ENCODE measurements at regions not wholly inside any gene's neighbourhood (a gene's known extent, or its start where the extent isn't known, plus 50 kb on each side); places are given as distances from the start of the nearest gene placed in this dataset.

DNA sequence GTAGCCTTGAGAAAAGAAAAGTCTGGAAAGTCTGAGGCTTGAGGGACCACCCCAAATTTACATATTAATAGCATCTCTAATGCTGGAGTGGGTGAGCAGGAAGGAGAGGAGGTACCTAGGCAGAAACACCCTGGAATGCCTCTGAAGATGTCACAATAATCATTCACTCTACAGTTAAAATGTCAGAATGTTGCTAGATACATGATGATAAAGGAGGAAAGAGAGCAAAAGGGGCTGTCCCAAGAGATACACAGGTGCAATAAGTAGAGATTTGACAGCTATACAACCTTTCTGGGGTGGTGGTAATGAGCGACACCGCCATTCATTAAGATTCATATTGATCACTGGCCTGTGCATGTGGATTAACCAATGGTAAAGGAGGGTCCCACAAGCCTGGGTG lies 540.5 kb upstream of the FBXO33 start:
- FAIRE-seq: no peak
- H3K4me3 ChIP-seq (ENCODE audit: low read depth, low read length): no peak overlapping the region
- TF ChIP-seq CTCF (IDR thresholded peaks at IDR 0.05; ENCODE audit: insufficient read depth, low read length, severe bottlenecking): no peak
- no peaks in the 10 kb centered on the region for H3K27me3 ChIP-seq (ENCODE audit: control insufficient read depth, insufficient read depth, low read length)
- DNase-seq (ENCODE audit: low read depth): no peak
- H3K36me3 ChIP-seq (ENCODE audit: control insufficient read depth, insufficient read depth, low read length): no peaks in the 10 kb centered on the region

DNA sequence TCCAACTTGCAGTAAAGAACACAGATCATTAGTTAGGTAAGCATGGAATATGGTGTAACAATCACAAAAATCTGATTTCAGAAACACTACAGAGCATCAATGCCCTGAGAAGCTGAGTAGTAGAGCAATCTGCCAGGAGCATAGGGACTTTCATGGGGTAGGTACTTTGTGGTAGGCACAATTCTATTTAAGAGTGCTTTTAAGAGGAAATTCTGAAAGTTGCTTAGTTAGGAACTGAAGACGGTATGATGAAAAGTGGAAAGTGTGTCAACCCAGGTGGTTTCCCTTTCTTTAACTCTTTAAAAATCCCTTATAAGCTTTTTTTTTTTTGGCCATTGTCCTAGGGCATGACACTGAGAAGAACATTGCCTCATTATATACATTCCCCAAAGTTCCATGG lies 535.7 kb upstream of the FBXO33 start:
- FAIRE-seq: no peak
- TF ChIP-seq CTCF (IDR thresholded peaks at IDR 0.05; ENCODE audit: insufficient read depth, low read length, severe bottlenecking): no peak

DNA sequence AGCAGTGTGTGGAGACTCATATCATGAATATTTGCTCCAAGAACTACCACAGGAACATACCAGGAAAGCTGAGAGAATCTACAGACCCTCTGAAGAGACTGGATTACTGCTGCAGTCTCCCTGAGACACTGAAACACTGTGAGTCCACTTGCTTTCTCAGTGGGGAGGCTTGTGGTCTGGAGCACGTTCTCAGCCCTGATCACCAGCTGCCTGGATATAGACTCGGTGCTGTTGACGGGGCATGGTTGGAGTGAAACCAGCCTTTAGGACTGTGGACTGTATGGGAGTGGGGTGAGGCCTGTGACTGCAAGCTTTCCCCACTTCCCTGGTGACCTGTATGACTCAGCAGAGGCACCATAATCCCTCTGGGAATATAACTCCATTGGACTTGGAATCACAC lies 525.8 kb upstream of the FBXO33 start:
- TF ChIP-seq CTCF (IDR thresholded peaks at IDR 0.05; ENCODE audit: insufficient read depth, low read length, severe bottlenecking): no peak
- no peak for FAIRE-seq
- no peak for DNase-seq (ENCODE audit: low read depth)
- Histone ChIP-seq H3K27me3 (ENCODE audit: control insufficient read depth, insufficient read depth, low read length) (no peaks in the 10 kb centered on the region), H3K36me3 (ENCODE audit: control insufficient read depth, insufficient read depth, low read length) (no peaks in the 10 kb centered on the region), H3K4me3 (ENCODE audit: low read depth, low read length) (no peak overlapping the region)

More for the DNA sequence above, 535.7 kb upstream of the FBXO33 start:
- H3K36me3 ChIP-seq (ENCODE audit: control insufficient read depth, insufficient read depth, low read length): no peaks in the 10 kb centered on the region
- H3K4me3 ChIP-seq (ENCODE audit: low read depth, low read length): no peak overlapping the region
- H3K27me3 ChIP-seq (ENCODE audit: control insufficient read depth, insufficient read depth, low read length): no peaks in the 10 kb centered on the region
- no peak for DNase-seq (ENCODE audit: low read depth)

DNA sequence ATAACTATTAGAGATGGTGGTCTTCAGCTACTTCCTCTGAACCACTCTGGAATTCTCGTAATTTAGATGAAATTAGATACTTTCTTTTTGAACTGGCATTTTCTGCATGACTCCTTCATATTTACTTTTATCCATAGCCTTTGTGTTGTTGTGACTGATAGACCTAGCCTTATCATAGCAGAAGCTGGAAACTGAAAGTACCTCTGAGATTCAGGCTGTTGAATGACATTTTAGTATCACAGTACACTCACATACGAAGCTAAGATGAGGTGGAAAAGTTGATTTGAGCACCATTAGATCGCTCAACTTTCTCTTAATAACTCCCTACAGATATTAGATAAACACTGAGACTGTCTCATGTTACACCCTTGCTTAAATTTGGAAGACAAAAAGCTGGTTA lies 525.1 kb upstream of the FBXO33 start:
- no peaks in the 10 kb centered on the region for H3K27me3 ChIP-seq (ENCODE audit: control insufficient read depth, insufficient read depth, low read length)
- no peak overlapping the region for H3K4me3 ChIP-seq (ENCODE audit: low read depth, low read length)
- DNase-seq (ENCODE audit: low read depth) (no peak), FAIRE-seq (no peak)
- TF ChIP-seq CTCF (IDR thresholded peaks at IDR 0.05; ENCODE audit: insufficient read depth, low read length, severe bottlenecking): no peak
- H3K36me3 ChIP-seq (ENCODE audit: control insufficient read depth, insufficient read depth, low read length): no peaks in the 10 kb centered on the region

DNA sequence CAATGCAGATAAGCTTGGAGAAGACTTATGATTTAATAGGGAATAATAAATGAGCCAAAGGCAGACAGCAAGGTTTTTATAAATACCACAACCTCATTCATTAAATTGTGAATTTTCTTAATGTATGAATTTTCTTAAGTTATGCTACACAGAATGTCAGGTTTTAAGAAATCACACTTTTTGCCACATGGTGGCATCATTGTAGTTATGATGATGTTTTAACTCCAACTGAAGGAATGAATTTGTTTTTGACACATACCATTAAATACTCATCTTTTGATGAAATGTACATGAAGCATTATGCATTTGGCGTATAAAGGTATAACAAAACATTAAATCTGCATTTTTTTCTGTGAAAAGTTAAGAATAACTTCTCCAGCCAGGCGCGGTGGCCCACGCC lies 524.1 kb upstream of the FBXO33 start:
- no peak overlapping the region for H3K4me3 ChIP-seq (ENCODE audit: low read depth, low read length)
- H3K27me3 ChIP-seq (ENCODE audit: control insufficient read depth, insufficient read depth, low read length): no peaks in the 10 kb centered on the region
- DNase-seq (ENCODE audit: low read depth) (no peak), FAIRE-seq (no peak)
- TF ChIP-seq CTCF (IDR thresholded peaks at IDR 0.05; ENCODE audit: insufficient read depth, low read length, severe bottlenecking): no peak
- no peaks in the 10 kb centered on the region for H3K36me3 ChIP-seq (ENCODE audit: control insufficient read depth, insufficient read depth, low read length)

DNA sequence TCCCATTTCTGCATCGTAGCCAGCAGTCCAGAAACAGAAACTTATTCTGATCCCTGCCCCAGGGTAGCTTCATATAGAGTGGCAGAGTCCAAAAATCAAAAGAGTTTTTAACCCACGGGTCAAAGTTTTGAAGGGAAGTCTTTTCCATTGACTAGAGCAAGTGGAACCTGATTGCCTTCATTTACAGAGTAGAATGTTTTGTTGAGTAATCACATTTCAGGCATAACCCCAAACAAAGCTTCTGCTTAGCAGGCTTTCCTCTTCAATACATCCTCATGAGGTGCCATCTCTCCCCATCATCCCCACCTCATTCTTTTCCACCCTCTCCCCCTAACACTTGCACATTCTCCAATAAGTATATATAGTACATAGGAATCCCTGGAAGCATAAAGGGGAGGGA lies 516.0 kb upstream of the FBXO33 start:
- FAIRE-seq: no peak
- no peak for TF ChIP-seq CTCF (IDR thresholded peaks at IDR 0.05; ENCODE audit: insufficient read depth, low read length, severe bottlenecking)
- no peak for DNase-seq (ENCODE audit: low read depth)
- no peaks in the 10 kb centered on the region for H3K27me3 ChIP-seq (ENCODE audit: control insufficient read depth, insufficient read depth, low read length)
- no peaks in the 10 kb centered on the region for H3K36me3 ChIP-seq (ENCODE audit: control insufficient read depth, insufficient read depth, low read length)
- H3K4me3 ChIP-seq (ENCODE audit: low read depth, low read length): no peak overlapping the region

Data from bronchial epithelial cell (primary cell).